ENCODE measurements at regions not wholly inside any gene's neighbourhood (a gene's known extent, or its start where the extent isn't known, plus 50 kb on each side); places are given as distances from the start of the nearest gene placed in this dataset.

GRCh38 chr13:39149896-39150295, 111.6 kb downstream of the NHLRC3 start:
- Histone ChIP-seq H3F3A (ENCODE audit: insufficient read depth) (no peaks in the 10 kb centered on the region), H3K9me3 (ENCODE audit: insufficient read depth, low read length) (no peaks in the 10 kb centered on the region), H3K9ac (ENCODE audit: low read length) (no peak overlapping the region), H3K27me3 (ENCODE audit: low read length) (no peaks in the 10 kb centered on the region), H3K4me3 (ENCODE audit: insufficient read depth, low read length, poor library complexity, severe bottlenecking) (no peak overlapping the region), H3K4me2 (ENCODE audit: low read depth, low read length, poor library complexity, severe bottlenecking) (no peak overlapping the region), H3K79me2 (ENCODE audit: insufficient read depth, low read length) (no peaks in the 10 kb centered on the region), H3K36me3 (ENCODE audit: low read length) (no peaks in the 10 kb centered on the region), H4K20me1 (ENCODE audit: low read depth, low read length) (no peaks in the 10 kb centered on the region), H2AFZ (ENCODE audit: low read depth, low read length, severe bottlenecking) (no peak overlapping the region), H3K9me2 (replicated peaks; ENCODE audit: insufficient read depth, low read length) (no peaks in the 10 kb centered on the region), H3K27ac (ENCODE audit: low read depth, low read length) (no peak overlapping the region)
- TF ChIP-seq EZH2phosphoT487 (conservative IDR thresholded peaks at IDR 0.05; ENCODE audit: low read length), result no peak
- TF ChIP-seq, protein P1, sequence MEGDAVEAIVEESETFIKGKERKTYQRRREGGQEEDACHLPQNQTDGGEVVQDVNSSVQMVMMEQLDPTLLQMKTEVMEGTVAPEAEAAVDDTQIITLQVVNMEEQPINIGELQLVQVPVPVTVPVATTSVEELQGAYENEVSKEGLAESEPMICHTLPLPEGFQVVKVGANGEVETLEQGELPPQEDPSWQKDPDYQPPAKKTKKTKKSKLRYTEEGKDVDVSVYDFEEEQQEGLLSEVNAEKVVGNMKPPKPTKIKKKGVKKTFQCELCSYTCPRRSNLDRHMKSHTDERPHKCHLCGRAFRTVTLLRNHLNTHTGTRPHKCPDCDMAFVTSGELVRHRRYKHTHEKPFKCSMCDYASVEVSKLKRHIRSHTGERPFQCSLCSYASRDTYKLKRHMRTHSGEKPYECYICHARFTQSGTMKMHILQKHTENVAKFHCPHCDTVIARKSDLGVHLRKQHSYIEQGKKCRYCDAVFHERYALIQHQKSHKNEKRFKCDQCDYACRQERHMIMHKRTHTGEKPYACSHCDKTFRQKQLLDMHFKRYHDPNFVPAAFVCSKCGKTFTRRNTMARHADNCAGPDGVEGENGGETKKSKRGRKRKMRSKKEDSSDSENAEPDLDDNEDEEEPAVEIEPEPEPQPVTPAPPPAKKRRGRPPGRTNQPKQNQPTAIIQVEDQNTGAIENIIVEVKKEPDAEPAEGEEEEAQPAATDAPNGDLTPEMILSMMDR (IDR thresholded peaks at IDR 0.05; ENCODE audit: insufficient read depth, low read length, poor library complexity, severe bottlenecking), result no peak

GRCh38 chr13:39154041-39154440, 115.8 kb downstream of the NHLRC3 start:
- no peaks in the 10 kb centered on the region for H3K9me3 ChIP-seq (ENCODE audit: insufficient read depth, low read length)
- H2AFZ ChIP-seq (ENCODE audit: low read depth, low read length, severe bottlenecking), result no peak overlapping the region
- TF ChIP-seq, protein P1 (IDR thresholded peaks at IDR 0.05; ENCODE audit: insufficient read depth, low read length, poor library complexity, severe bottlenecking), result no peak
- H3K9me2 ChIP-seq (replicated peaks; ENCODE audit: insufficient read depth, low read length), result no peaks in the 10 kb centered on the region
- H3K79me2 ChIP-seq (ENCODE audit: insufficient read depth, low read length), result no peaks in the 10 kb centered on the region
- no peaks in the 10 kb centered on the region for H4K20me1 ChIP-seq (ENCODE audit: low read depth, low read length)
- no peaks in the 10 kb centered on the region for H3K36me3 ChIP-seq (ENCODE audit: low read length)
- no peaks in the 10 kb centered on the region for H3F3A ChIP-seq (ENCODE audit: insufficient read depth)
- H3K9ac ChIP-seq (ENCODE audit: low read length), result no peak overlapping the region
- no peaks in the 10 kb centered on the region for H3K27me3 ChIP-seq (ENCODE audit: low read length)
- no peak overlapping the region for H3K4me3 ChIP-seq (ENCODE audit: insufficient read depth, low read length, poor library complexity, severe bottlenecking)
- H3K27ac ChIP-seq (ENCODE audit: low read depth, low read length), result no peak overlapping the region
- no peak overlapping the region for H3K4me2 ChIP-seq (ENCODE audit: low read depth, low read length, poor library complexity, severe bottlenecking)

DNA sequence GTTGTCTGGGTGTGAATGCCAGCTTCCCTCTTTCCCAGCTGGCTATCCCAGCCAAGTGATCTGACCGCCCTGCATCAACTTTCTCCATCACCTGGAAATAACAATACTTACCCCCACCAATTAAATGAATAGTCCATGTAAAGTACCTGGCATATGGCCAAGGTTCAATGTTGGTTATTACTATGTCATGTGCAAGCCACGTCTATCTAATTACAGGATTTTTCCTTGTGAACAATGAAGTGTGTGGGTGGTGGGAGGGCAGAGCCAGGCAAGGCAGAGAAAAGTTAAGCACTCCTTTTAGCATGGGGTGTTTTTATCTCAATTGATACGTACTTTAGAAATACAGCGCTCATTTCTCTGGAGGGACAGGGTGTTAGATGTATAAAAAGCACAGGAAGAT, 121.1 kb downstream of the NHLRC3 start:
- Histone ChIP-seq H3K79me2 (ENCODE audit: insufficient read depth, low read length) (no peaks in the 10 kb centered on the region), H3K27ac (ENCODE audit: low read depth, low read length) (no peak overlapping the region), H3K9me3 (ENCODE audit: insufficient read depth, low read length) (no peaks in the 10 kb centered on the region), H3K4me2 (ENCODE audit: low read depth, low read length, poor library complexity, severe bottlenecking) (no peak overlapping the region), H3K9me2 (replicated peaks; ENCODE audit: insufficient read depth, low read length) (no peaks in the 10 kb centered on the region), H3K4me3 (ENCODE audit: insufficient read depth, low read length, poor library complexity, severe bottlenecking) (no peak overlapping the region), H3F3A (ENCODE audit: insufficient read depth) (no peaks in the 10 kb centered on the region), H2AFZ (ENCODE audit: low read depth, low read length, severe bottlenecking) (no peak overlapping the region), H4K20me1 (ENCODE audit: low read depth, low read length) (no peaks in the 10 kb centered on the region), H3K27me3 (ENCODE audit: low read length) (no peaks in the 10 kb centered on the region), H3K36me3 (ENCODE audit: low read length) (no peaks in the 10 kb centered on the region), H3K9ac (ENCODE audit: low read length) (no peak overlapping the region)
- TF ChIP-seq EZH2phosphoT487 (conservative IDR thresholded peaks at IDR 0.05; ENCODE audit: low read length), result no peak
- TF ChIP-seq, protein P1 (IDR thresholded peaks at IDR 0.05; ENCODE audit: insufficient read depth, low read length, poor library complexity, severe bottlenecking), result no peak

Measured in SU-DHL-6 (cell line).